H9 (cell line): ENCODE measurements at regions not wholly inside any gene's neighbourhood (a gene's known extent, or its start where the extent isn't known, plus 50 kb on each side); places are given as distances from the start of the nearest gene placed in this dataset.
A peak's percentile ranks its signal among the peaks of the same experiment; 100 is the strongest.

Experiments
- DNase-seq: peaks from one replicate; pipeline ENCODE4 v3.0.0-alpha.2; 2017
- H2AFZ ChIP-seq: one replicate; pipeline ENCODE4 v1.6.1; 2013; ENCODE audit warnings: mild to moderate bottlenecking, low read length, control low read depth, moderate library complexity
- H2AK5ac ChIP-seq: 2 replicates; pipeline ENCODE4 v1.6.1; 2013; ENCODE audit warnings: low read length, control low read depth, mixed read lengths; ENCODE audit not compliant: insufficient read length
- H2BK120ac ChIP-seq: one replicate; pipeline ENCODE4 v1.6.1; 2013; ENCODE audit warnings: low read depth, mild to moderate bottlenecking, low read length, control low read depth, inconsistent platforms; ENCODE audit not compliant: poor library complexity, severe bottlenecking
- H2BK12ac ChIP-seq: 2 replicates; pipeline ENCODE4 v1.6.1; 2013; ENCODE audit warnings: low read length, control low read depth, mixed read lengths, low read depth; ENCODE audit not compliant: insufficient read length
- H2BK15ac ChIP-seq: 2 replicates; pipeline ENCODE4 v1.6.1; 2013; ENCODE audit warnings: low read depth, low read length, control low read depth
- H2BK20ac ChIP-seq: one replicate; pipeline ENCODE4 v1.6.1; 2013; ENCODE audit warnings: low read depth, mild to moderate bottlenecking, low read length, control low read depth, inconsistent platforms; ENCODE audit not compliant: poor library complexity, severe bottlenecking
- H2BK5ac ChIP-seq: 2 replicates; pipeline ENCODE4 v1.6.1; 2013; ENCODE audit warnings: low read length, control low read depth, mixed read lengths; ENCODE audit not compliant: insufficient read length
- H3K14ac ChIP-seq: 2 replicates; pipeline ENCODE4 v1.6.1; 2013; ENCODE audit warnings: low read length, control low read depth; ENCODE audit not compliant: insufficient read depth
- H3K18ac ChIP-seq: 2 replicates; pipeline ENCODE4 v1.6.1; 2013; ENCODE audit warnings: low read depth, mild to moderate bottlenecking, mixed read lengths, low read length, control low read depth; ENCODE audit not compliant: insufficient read length
- H3K23ac ChIP-seq: 2 replicates; pipeline ENCODE4 v1.6.1; 2013; ENCODE audit warnings: low read length, control low read depth, mixed read lengths, low read depth; ENCODE audit not compliant: insufficient read length
- H3K23me2 ChIP-seq: 2 replicates; pipeline ENCODE4 v1.6.1; 2013; ENCODE audit warnings: low read depth, mild to moderate bottlenecking, mixed read lengths, low read length, control low read depth; ENCODE audit not compliant: insufficient read length, poor library complexity, severe bottlenecking
- H3K27ac ChIP-seq: 2 replicates; pipeline ENCODE4 v1.5.1; 2013; ENCODE audit warnings: low read length, control low read depth, mixed read lengths, low read depth; ENCODE audit not compliant: insufficient read length
- H3K27me3 ChIP-seq: 2 replicates; pipeline ENCODE4 v1.6.1; 2013; ENCODE audit warnings: low read length, control low read depth, inconsistent platforms; ENCODE audit not compliant: insufficient read depth
- H3K4ac ChIP-seq: 2 replicates; pipeline ENCODE4 v1.6.1; 2013; ENCODE audit warnings: low read depth, mild to moderate bottlenecking, control low read depth, inconsistent platforms, low read length, moderate library complexity
- H3K4me1 ChIP-seq: 2 replicates; pipeline ENCODE4 v1.6.1; 2013; ENCODE audit warnings: low read length, control low read depth, inconsistent platforms; ENCODE audit not compliant: insufficient read depth
- H3K4me2 ChIP-seq: 2 replicates; pipeline ENCODE4 v1.6.1; 2013; ENCODE audit warnings: low read length, control low read depth, mixed read lengths; ENCODE audit not compliant: insufficient read length, insufficient read depth
- H3K56ac ChIP-seq: 2 replicates; pipeline ENCODE4 v1.6.1; 2013; ENCODE audit warnings: low read depth, mild to moderate bottlenecking, mixed read lengths, low read length, control low read depth; ENCODE audit not compliant: insufficient read length
- H3K79me1 ChIP-seq: 2 replicates; pipeline ENCODE4 v1.6.1; 2013; ENCODE audit warnings: low read depth, mild to moderate bottlenecking, moderate library complexity, low read length, control low read depth, inconsistent platforms; ENCODE audit not compliant: insufficient read depth, poor library complexity, severe bottlenecking
- H3K79me2 ChIP-seq: 2 replicates; pipeline ENCODE4 v1.6.1; 2013; ENCODE audit warnings: low read length, control low read depth, inconsistent platforms; ENCODE audit not compliant: insufficient read depth
- H3K9ac ChIP-seq: 2 replicates; pipeline ENCODE4 v1.6.1; 2013; ENCODE audit warnings: low read length, control low read depth, mixed read lengths; ENCODE audit not compliant: insufficient read length; ENCODE audit errors: extremely low read depth
- H3K9me3 ChIP-seq: one replicate; pipeline ENCODE4 v1.6.1; 2013; ENCODE audit warnings: low read depth, low read length, inconsistent platforms; ENCODE audit not compliant: control insufficient read depth
- H3T11ph ChIP-seq: one replicate; pipeline ENCODE4 v1.6.1; 2013; ENCODE audit warnings: mild to moderate bottlenecking, low read length, control low read depth, inconsistent platforms
- H4K20me1 ChIP-seq: one replicate; pipeline ENCODE4 v1.6.1; 2013; ENCODE audit not compliant: control insufficient read depth, insufficient read length, insufficient read depth
- H4K5ac ChIP-seq: 2 replicates; pipeline ENCODE4 v1.6.1; 2013; ENCODE audit warnings: low read depth, mild to moderate bottlenecking, mixed read lengths, low read length, control low read depth; ENCODE audit not compliant: insufficient read length
- H4K8ac ChIP-seq: replicated peaks from 2 replicates; pipeline ENCODE4 v1.6.1; 2013; ENCODE audit warnings: low read length, control low read depth, mixed read lengths, low read depth; ENCODE audit not compliant: insufficient read length
- H4K91ac ChIP-seq: 2 replicates; pipeline ENCODE4 v1.6.1; 2013; ENCODE audit warnings: low read depth, mild to moderate bottlenecking, moderate library complexity, mixed read lengths, low read length, control low read depth; ENCODE audit not compliant: insufficient read length
- H3K27ac Mint-ChIP-seq, 3 experiments: 2 replicates in 2 of 3; 3 replicates in 1 of 3; pipeline ENCODE4 v1.8.0; 2020 to 2021; ENCODE audit warnings: mixed read lengths in 3 of 3, mild to moderate bottlenecking in 1 of 3, moderate library complexity in 1 of 3
- H3K27me3 Mint-ChIP-seq: 2 replicates; pipeline ENCODE4 v1.8.0; 2021; ENCODE audit warnings: low read depth, mild to moderate bottlenecking, moderate library complexity, mixed read lengths
- H3K36me3 Mint-ChIP-seq, 3 experiments: 2 replicates in 2 of 3; 3 replicates in 1 of 3; pipeline ENCODE4 v1.8.0; 2020 to 2021; ENCODE audit warnings: low read depth in 3 of 3, mixed read lengths in 3 of 3; ENCODE audit not compliant: insufficient read depth in 1 of 3
- H3K4me1 Mint-ChIP-seq, 2 experiments: 2 replicates each; pipeline ENCODE4 v1.8.0; 2020; ENCODE audit warnings: mixed read lengths in 2 of 2
- H3K4me3 Mint-ChIP-seq, 2 experiments: 2 replicates in 1 of 2; 3 replicates in 1 of 2; pipeline ENCODE4 v1.8.0; 2020 to 2021; ENCODE audit warnings: mild to moderate bottlenecking in 2 of 2, mixed read lengths in 2 of 2, moderate library complexity in 1 of 2
- H3K9me3 Mint-ChIP-seq, 2 experiments: 2 replicates in 1 of 2; 3 replicates in 1 of 2; pipeline ENCODE4 v1.8.0; 2020; ENCODE audit warnings: mild to moderate bottlenecking in 2 of 2, mixed read lengths in 2 of 2, moderate library complexity in 1 of 2
- WGBS: extraction: QIAGEN DNeasy Blood & Tissue Kit; methylation state at CpG from one replicate; pipeline ENCODE4 v1.1.7; 2013; ENCODE audit warnings: missing lambda C conversion rate, low lambda C conversion rate, mixed read lengths; ENCODE audit not compliant: insufficient read length; ENCODE audit errors: extremely low coverage; 5-methylcytosine and 5-hydroxymethylcytosine counted together
- TF ChIP-seq, protein P1 (sequence below): fragments of 200-600 bp; sonication (generic); conservative IDR thresholded peaks from 3 replicates; pipeline ENCODE4 v1.8.0; 2021; ENCODE audit warnings: antibody characterized with exemption, mild to moderate bottlenecking

DNA sequence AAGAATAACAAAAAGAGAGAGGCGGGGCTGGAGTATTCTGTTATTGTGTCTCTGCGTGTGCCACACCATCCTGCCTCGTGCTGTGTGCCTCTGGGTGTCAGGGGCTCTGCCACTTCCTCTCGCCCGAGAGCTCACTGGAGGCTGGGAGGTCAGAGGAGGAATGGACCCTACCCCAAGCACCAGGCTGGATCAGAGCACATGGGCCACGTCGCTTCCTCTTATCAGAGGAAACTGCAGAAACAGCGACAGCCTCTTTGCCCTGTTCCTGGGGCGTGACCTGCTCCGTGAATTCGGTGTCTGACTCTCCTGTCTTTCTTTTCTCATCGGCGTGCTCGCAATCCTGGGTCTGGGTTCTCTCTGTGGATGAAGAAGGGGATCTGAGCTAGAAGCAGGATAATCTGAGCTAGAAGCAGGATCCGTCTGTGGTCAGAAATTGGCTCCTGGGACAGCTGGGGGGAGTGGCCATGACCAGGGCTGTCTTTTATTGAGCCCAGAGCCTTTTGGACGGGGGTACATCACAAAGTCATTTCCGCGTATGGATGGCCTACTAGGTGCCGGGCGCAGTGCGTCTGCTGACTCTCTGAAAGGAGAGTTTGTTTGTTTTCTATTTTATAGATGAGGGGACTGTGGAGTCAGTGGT, 150.3 kb upstream of the COL5A1 start:
- peaks cover 0 to 3% of the 10 kb centered on the region in 2 experiments; a peak in 1 of 5 replicates for H3K9me3 Mint-ChIP-seq
- Histone ChIP-seq H2AFZ (no peak overlapping the region), H4K5ac (no peak overlapping the region), H2BK12ac (no peak overlapping the region), H3K4me1 (no peaks in the 10 kb centered on the region), H3K23me2 (no peaks in the 10 kb centered on the region), H3K18ac (no peak overlapping the region), H3K56ac (no peak overlapping the region), H3K23ac (no peak overlapping the region), H3K4me2 (no peak overlapping the region), H2BK120ac (no peak overlapping the region), H3K9me3 (no peaks in the 10 kb centered on the region), H3K14ac (no peak overlapping the region; the same call in 1 of the 2 replicates), H3K79me2 (no peaks in the 10 kb centered on the region), H3K9ac (no peak overlapping the region), H2BK20ac (no peak overlapping the region), H4K8ac (no peak overlapping the region), H3K4ac (no peak overlapping the region), H2AK5ac (no peak overlapping the region), H2BK5ac (no peak overlapping the region), H3K79me1 (no peaks in the 10 kb centered on the region), H4K91ac (no peak overlapping the region), H3K27me3 (no peaks in the 10 kb centered on the region), H3K27ac (no peak overlapping the region), H2BK15ac (no peak overlapping the region), H4K20me1 (no peaks in the 10 kb centered on the region), H3T11ph (no peak overlapping the region)
- TF ChIP-seq, protein P1, sequence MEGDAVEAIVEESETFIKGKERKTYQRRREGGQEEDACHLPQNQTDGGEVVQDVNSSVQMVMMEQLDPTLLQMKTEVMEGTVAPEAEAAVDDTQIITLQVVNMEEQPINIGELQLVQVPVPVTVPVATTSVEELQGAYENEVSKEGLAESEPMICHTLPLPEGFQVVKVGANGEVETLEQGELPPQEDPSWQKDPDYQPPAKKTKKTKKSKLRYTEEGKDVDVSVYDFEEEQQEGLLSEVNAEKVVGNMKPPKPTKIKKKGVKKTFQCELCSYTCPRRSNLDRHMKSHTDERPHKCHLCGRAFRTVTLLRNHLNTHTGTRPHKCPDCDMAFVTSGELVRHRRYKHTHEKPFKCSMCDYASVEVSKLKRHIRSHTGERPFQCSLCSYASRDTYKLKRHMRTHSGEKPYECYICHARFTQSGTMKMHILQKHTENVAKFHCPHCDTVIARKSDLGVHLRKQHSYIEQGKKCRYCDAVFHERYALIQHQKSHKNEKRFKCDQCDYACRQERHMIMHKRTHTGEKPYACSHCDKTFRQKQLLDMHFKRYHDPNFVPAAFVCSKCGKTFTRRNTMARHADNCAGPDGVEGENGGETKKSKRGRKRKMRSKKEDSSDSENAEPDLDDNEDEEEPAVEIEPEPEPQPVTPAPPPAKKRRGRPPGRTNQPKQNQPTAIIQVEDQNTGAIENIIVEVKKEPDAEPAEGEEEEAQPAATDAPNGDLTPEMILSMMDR, result no peak
- no peaks in the 10 kb centered on the region for H3K36me3 Mint-ChIP-seq
- no peak for DNase-seq
- H3K4me3 Mint-ChIP-seq, result no peak overlapping the region
- H3K27me3 Mint-ChIP-seq, result no peaks in the 10 kb centered on the region
- H3K4me1 Mint-ChIP-seq, result peaks cover 7 to 17% of the 10 kb centered on the region in 2 experiments; a peak in 3 of 4 replicates
- WGBS, result no CpG with 5 or more reads among the region's 21 CpGs
- H3K27ac Mint-ChIP-seq, result peak overlapping the region in 1 of 3 experiments; percentile 72; a peak in 1 of 7 replicates
